DMS 273 (cell line): ENCODE measurements at regions not wholly inside any gene's neighbourhood (a gene's known extent, or its start where the extent isn't known, plus 50 kb on each side); places are given as distances from the start of the nearest gene placed in this dataset.
"Not testable (repeated sequence)": the region's sequence is repeated elsewhere in the genome, so short reads cannot be mapped to it uniquely, and the experiment has no call there.

ENCODE experiments used
- DNase-seq: peaks from one replicate; lab custom pipeline; 2025; ENCODE audit not compliant: unreplicated experiment; lab: John Stamatoyannopoulos, UW

DNA sequence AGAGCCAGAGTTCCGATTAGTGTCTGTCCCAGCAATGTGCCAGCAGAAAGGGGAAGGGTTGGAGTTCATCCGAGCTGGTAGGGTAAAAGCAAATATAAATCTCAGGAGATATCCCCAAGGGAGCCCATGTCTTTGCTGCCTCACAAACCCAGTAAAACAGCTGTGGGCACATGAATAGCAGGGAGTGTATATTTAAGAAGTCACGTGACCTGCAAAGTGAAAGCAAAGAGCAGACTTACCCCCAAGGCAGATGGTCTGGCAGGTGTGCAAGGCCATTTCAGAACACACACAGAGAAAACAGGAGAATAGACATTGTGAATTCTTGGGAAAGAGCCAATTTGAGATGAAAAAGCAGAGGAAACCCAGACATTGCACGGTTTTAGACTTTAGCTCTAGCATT, 653.4 kb downstream of the TGIF2LX start:
- DNase-seq: not testable (repeated sequence)

DNA sequence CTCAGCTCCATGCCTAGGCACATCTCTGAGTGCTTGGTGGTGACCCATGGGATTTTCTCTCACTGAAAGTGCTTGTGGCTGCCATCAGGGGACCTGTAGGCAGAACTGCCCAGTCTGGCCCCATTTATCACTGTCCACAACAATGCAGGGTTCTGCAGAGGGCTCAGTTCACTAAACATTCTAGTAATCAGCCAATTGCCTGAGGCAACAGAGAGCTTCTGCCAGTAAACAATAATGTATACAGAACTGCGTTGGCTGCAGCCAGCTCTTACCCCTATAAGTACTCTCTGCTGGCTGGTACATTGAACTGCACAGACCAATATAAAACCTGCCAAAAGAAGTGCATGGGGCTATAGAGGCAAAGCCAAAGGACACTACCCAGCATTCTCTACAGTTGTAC, 680.2 kb downstream of the TGIF2LX start:
- not testable (repeated sequence) for DNase-seq

- not testable (repeated sequence) for DNase-seq
Observed at GRCh38 chrX:90605736-90606135, 684.0 kb downstream of the TGIF2LX start.

DNA sequence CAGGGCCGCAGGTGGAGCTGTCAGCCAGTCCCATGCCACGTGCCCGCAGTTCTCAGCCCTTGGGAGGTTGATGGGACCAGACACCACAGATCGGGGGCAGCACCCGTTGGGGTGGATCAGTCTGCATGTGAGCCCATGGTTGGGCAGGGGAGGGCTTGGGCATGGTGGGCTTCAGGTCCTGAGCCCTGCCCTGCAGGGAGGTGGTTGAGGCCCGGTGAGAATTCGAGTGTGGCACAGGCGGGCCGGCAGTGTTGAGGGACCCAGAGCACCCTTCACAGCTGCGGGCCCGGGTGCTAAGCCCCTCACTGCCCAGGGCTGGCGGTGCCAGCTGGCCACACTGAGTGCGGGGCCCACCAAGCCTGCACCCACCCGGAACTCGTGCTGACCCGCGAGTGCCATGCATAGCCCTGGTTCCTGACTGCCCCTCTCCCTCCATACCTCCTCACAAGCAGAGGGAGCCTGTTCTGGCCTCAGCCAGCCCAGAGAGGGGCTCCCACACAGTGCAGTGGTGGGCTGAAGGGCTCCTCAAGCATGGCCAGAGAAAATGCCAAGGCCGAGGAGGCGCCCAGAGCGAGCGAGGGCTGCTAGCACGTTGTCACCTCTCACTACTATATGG, 696.1 kb downstream of the TGIF2LX start:
- DNase-seq: no peak

GRCh38 chrX:90665161-90665560, 743.5 kb downstream of the TGIF2LX start:
- DNase-seq: peak; percentile 10

DNA sequence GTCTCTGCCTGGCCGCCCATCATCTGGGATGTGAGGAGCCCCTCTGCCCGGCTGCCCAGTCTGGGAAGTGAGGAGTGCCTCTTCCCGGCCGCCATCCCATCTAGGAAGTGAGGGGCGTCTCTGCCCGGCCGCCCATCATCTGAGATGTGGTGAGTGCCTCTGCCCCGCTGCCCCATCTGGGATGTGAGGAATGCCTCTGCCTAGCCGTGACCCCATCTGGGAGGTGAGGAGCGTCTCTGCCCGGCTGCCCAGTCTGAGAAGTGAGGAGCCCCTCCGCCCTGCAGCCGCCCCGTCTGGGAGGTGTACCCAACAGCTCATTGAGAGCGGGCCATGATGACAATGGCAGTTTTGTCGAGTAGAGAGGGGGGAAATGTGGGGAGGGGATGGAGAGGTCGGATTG, 721.1 kb upstream of the PABPC5 start:
- DNase-seq: not testable (repeated sequence)

GRCh38 chrX:90737555-90737954, 697.1 kb upstream of the PABPC5 start:
- not testable (repeated sequence) for DNase-seq

- not testable (repeated sequence) for DNase-seq
Observed at GRCh38 chrX:90757619-90758018, 677.0 kb upstream of the PABPC5 start.

- not testable (repeated sequence) for DNase-seq
Observed at GRCh38 chrX:90765482-90765881, 669.2 kb upstream of the PABPC5 start.

- DNase-seq: not testable (repeated sequence)
Observed at GRCh38 chrX:90780286-90780789, 654.3 kb upstream of the PABPC5 start.
